Astrocyte of the spinal cord (primary cell): ENCODE measurements at regions not wholly inside any gene's neighbourhood (a gene's known extent, or its start where the extent isn't known, plus 50 kb on each side); places are given as distances from the start of the nearest gene placed in this dataset.

Source experiments
- DNase-seq: peaks from one replicate; pipeline ENCODE4 v3.0.0; 2011; ENCODE audit warnings: low read depth, low spot score
- H3K4me3 ChIP-seq: 2 replicates; pipeline ENCODE4 v1.5.1; 2011; ENCODE audit warnings: low read depth, mild to moderate bottlenecking, low read length, moderate library complexity
- in situ Hi-C: cut with HindIII; loops from 2 replicates; pipeline ENCODE4 v1.10.0; 2017; ENCODE audit warnings: low sequenced_read_pairs
- TF ChIP-seq, protein P1 (sequence below): IDR thresholded peaks from 2 replicates; pipeline ENCODE4 v1.5.1; 2012; ENCODE audit warnings: low read depth, mild to moderate bottlenecking, low read length, inconsistent platforms

DNA sequence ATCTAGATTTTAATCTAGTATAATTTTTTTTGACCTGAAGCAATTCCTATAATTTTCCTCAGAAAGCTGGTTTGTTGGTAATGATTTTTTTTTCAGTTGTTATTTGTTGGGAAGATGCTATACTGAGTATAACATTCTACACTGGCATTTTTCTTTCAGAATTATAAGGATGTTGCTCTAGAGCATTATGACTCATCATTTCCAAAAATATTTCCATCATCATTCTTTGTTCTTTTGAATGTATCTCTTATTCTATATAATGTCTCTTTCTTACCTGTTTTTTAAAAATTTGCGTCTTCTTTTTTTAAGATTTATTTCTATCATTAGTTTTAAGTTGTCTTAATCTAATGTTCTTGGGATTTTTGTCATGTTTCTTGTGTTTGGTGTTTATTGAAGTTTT lies 356.5 kb upstream of the KCND2 start:
- in situ Hi-C loops = no loop called here

DNA sequence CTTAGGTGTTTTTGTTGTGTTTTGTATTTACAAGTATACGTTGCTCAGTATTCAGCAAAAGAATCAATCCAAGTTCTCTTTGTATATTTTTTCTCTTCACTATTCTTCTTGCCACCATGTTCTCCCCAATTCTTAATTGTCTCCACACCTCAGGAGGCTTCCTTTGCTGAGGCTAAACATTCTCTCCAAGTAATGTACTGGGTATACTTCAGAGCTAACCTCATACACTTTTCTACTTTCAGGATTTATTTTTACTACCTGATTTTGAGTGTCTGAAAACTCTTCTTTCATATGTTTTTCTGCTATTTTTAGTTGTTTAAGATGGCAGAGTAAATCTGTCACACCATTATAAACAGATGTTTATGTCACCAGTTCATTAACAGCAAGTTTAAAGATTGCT lies 354.8 kb upstream of the KCND2 start:
- in situ Hi-C loops = no loop called here
- no peak overlapping the region for H3K4me3 ChIP-seq
- no peak for DNase-seq
- TF ChIP-seq, protein P1, sequence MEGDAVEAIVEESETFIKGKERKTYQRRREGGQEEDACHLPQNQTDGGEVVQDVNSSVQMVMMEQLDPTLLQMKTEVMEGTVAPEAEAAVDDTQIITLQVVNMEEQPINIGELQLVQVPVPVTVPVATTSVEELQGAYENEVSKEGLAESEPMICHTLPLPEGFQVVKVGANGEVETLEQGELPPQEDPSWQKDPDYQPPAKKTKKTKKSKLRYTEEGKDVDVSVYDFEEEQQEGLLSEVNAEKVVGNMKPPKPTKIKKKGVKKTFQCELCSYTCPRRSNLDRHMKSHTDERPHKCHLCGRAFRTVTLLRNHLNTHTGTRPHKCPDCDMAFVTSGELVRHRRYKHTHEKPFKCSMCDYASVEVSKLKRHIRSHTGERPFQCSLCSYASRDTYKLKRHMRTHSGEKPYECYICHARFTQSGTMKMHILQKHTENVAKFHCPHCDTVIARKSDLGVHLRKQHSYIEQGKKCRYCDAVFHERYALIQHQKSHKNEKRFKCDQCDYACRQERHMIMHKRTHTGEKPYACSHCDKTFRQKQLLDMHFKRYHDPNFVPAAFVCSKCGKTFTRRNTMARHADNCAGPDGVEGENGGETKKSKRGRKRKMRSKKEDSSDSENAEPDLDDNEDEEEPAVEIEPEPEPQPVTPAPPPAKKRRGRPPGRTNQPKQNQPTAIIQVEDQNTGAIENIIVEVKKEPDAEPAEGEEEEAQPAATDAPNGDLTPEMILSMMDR = no peak

More for the DNA sequence above, 356.5 kb upstream of the KCND2 start:
- no peak overlapping the region for H3K4me3 ChIP-seq
- no peak for DNase-seq
- TF ChIP-seq, protein P1 = no peak

DNA sequence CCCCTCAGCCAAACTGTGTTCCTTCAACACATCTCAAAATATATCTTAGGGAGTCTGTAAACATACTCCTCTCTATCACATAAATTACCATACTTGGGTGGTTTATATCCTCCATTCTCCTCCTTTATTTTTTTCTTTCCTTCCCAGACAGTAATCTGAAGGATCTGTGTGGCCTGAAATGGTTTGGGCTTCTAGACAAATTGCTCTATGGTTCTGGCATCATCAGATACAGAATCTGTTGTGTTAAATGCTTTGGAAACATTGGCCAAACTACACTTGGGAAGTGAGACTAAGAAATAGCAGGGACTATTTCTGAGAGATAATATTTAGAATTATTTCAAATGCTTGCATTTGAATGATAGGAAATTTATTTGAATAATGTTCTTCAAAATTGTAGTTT lies 353.0 kb upstream of the KCND2 start:
- DNase-seq = no peak
- in situ Hi-C loops = no loop called here
- no peak overlapping the region for H3K4me3 ChIP-seq
- TF ChIP-seq, protein P1 = no peak

DNA sequence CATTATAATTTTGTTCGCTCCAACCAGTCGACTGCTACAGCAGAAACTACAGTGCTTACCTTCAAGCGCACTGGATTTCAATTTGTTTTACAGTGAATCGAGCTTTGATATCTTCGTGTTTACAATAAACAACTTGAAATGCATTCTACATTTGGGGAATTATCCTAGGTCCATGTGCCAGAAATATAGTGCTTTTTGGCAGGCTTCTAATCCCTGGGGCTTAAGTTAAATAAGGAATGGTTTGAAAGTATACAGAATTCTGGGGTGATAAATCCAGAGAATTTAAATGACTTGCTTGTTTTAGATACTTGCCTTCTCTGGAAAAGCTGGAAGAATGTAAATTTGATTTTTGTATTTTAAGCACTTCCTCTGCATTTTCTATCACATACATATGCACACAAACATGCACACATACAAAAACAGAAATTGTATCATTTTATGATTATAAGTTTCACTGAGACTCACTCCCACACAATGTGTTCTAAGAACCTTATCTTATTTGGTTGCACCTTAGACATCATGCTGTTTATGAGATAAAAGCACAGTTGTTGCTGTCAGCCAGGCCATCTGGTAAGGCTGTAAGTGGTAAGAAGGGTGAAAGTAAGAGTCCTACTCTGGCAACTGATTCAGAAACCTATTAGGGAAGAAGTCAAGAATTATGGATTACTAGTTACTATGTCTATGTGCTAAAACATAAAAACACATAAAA lies 347.2 kb upstream of the KCND2 start:
- no peak overlapping the region for H3K4me3 ChIP-seq
- no peak for DNase-seq
- in situ Hi-C loops = no loop called here
- TF ChIP-seq, protein P1 = no peak

DNA sequence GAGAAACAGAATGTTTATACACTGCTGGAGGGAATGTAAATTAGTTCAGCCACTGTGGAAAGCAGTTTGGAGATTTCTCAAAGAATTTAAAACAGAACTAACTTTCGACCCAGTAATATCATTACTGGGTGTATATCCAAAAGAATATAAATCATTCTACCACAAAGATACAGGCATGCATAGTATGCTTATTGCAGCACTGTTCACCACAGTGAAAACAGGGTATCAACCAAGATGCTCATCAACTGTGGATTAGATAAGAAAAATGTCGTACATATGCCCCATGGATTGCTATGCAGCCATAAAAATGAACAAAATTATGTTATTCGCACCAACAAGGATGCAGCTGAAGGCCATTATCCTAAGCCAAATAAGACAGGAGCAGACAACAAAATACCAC lies 343.1 kb upstream of the KCND2 start:
- H3K4me3 ChIP-seq = no peak overlapping the region
- in situ Hi-C loops = no loop called here
- TF ChIP-seq, protein P1 = no peak
- peak; percentile 7 for DNase-seq

DNA sequence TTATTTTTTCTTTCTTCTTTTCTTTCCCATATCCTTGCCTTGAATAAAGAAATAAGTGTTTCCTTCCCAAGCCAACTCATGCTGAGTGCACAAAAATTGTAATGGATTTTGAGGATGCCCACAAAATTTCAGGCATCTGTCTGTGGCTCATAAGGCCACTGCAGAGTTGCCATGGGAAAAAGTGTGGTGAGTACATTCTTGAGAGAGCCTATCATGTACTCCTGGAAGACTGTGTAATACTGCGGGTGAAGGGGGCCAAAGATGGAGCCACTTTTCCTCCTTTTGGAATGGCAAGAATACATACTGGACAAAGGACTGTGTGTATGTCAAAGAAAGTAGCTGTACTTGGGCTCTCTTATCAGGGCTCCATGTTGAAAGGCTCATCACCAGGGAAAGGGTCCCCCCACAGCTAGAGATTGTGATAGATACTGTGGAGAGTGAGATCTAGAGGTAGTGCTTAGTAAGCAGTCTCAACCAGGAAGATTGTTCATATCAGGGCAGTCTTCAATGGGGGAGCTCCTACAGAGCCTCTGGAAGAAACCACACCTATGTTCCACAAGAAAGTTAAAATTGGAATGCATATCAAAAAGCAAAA lies 341.6 kb upstream of the KCND2 start:
- in situ Hi-C loops = no loop called here
- TF ChIP-seq, protein P1 = no peak
- H3K4me3 ChIP-seq = no peak overlapping the region
- peak; percentile 55 for DNase-seq
